ENCODE measurements at regions not wholly inside any gene's neighbourhood (a gene's known extent, or its start where the extent isn't known, plus 50 kb on each side); places are given as distances from the start of the nearest gene placed in this dataset.

DNA sequence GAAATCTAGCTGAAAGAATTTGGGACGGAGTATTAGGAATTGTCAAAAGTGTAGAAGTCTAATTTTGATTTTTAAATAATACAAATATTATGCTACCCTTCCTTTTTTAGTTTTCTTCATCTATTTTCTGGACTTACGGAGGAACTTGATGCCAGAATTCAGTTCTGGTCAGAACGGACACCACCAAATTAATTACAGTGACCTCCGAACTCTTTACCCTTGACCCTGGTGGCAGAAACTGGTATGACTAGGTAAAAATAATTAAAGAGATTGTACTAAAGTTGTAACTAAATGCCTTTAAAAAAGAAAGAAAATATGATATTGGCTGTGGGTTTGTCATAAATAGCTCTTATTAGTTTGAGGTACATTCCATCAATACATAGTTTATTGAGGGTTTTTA is 751.1 kb upstream of the MAP3K7 start:
- TF ChIP-seq CTCF (IDR thresholded peaks at IDR 0.05): no peak
- no peak for DNase-seq
- H3K27ac ChIP-seq: no peak overlapping the region
- H3K4me1 ChIP-seq: no peaks in the 10 kb centered on the region
- 93 to 96% (median 93%) methylated on average over 4 of the region's 4 CpGs for WGBS, 3 donors
- H3K27me3 ChIP-seq (ENCODE audit: insufficient read depth in 3 of 3, low read length in 2 of 3): no peaks in the 10 kb centered on the region
- H3K36me3 ChIP-seq (ENCODE audit: insufficient read depth in 1 of 2, low read depth in 1 of 2): no peaks in the 10 kb centered on the region
- ATAC-seq: no peak
- no peak overlapping the region for H3K4me3 ChIP-seq
- H3K9me3 ChIP-seq: no peaks in the 10 kb centered on the region
- intact Hi-C loops (cut with DNase I): no loop called here

DNA sequence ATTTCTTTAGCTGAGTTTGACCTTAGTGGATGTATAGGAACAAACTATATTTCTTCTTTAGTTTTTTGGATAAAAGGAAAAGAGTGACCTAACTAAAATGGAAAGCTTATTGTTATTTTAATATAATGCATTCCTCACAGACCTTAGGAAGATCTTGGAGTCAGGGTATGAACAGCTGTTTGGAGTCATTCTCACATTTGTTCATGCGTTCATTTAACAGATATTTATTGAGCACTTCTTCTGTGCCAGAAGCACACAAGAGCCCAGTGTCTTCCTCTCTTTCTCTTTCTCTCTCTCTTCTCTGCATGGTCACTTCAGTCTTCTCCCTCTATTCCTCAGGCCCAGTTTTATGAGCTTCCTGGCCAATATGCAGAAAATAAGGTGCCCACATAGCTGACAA is 744.0 kb upstream of the MAP3K7 start:
- Histone ChIP-seq H3K36me3 (ENCODE audit: insufficient read depth in 1 of 2, low read depth in 1 of 2) (no peaks in the 10 kb centered on the region), H3K27ac (no peak overlapping the region), H3K27me3 (ENCODE audit: insufficient read depth in 3 of 3, low read length in 2 of 3) (no peaks in the 10 kb centered on the region), H3K4me1 (no peaks in the 10 kb centered on the region), H3K4me3 (no peak overlapping the region), H3K9me3 (no peaks in the 10 kb centered on the region)
- intact Hi-C loops (cut with DNase I): no loop called here
- WGBS, 3 donors: 37 to 42% (median 39%) methylated on average over 1 of the region's 1 CpG
- TF ChIP-seq CTCF (IDR thresholded peaks at IDR 0.05): no peak
- DNase-seq (no peak), ATAC-seq (no peak)

DNA sequence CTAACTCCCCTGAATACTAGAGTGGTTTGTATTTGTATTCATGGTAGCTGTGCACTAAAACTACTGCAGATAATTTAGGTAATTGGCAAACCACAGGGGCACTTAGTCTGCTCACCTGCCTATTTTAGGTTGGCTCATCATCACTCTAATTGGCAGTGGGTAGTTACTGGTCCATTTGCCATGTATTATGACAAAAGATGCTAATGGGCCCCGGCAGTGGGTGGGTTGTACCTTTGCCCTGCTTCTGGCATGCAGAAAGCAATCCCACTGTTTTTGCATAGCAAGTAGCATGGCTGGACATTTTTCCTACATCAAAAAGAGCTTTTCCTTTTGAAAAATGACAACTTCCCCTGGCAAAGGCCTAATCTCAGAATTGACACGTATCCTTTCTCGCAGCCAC is 741.4 kb upstream of the MAP3K7 start:
- WGBS, 3 donors: 91 to 92% (median 91%) methylated on average over 3 of the region's 3 CpGs
- TF ChIP-seq CTCF (IDR thresholded peaks at IDR 0.05): no peak
- DNase-seq: no peak
- no peak for ATAC-seq
- intact Hi-C loops (cut with DNase I): no loop called here
- Histone ChIP-seq H3K27ac (no peak overlapping the region), H3K27me3 (ENCODE audit: insufficient read depth in 3 of 3, low read length in 2 of 3) (no peaks in the 10 kb centered on the region), H3K9me3 (no peaks in the 10 kb centered on the region), H3K4me3 (no peak overlapping the region), H3K4me1 (no peaks in the 10 kb centered on the region), H3K36me3 (ENCODE audit: insufficient read depth in 1 of 2, low read depth in 1 of 2) (no peaks in the 10 kb centered on the region)

DNA sequence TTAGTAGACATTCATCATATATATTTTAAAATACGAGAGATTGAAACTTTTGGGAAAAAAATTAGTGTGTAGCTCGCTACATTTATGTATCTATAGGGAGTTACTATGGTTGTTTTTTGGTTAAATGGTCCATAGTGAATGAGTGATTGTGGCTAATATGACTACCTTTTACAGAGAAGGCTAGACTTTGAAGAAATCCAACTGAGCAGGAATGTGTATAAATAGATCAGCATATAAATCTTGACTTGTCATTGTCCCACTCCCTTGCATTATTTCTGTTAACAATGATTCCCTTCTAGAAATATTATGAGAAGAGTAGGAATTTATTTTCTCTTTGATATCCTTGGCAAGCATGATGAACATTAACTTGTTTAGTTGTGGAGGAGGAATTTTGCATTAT is 737.8 kb upstream of the MAP3K7 start:
- no peak overlapping the region for H3K27ac ChIP-seq
- no peaks in the 10 kb centered on the region for H3K9me3 ChIP-seq
- 89 to 98% (median 96%) methylated on average over 2 of the region's 2 CpGs for WGBS, 3 donors
- DNase-seq: no peak
- H3K4me1 ChIP-seq: no peaks in the 10 kb centered on the region
- no peak overlapping the region for H3K4me3 ChIP-seq
- no peaks in the 10 kb centered on the region for H3K36me3 ChIP-seq (ENCODE audit: insufficient read depth in 1 of 2, low read depth in 1 of 2)
- ATAC-seq: no peak
- intact Hi-C loops (cut with DNase I): no loop called here
- no peaks in the 10 kb centered on the region for H3K27me3 ChIP-seq (ENCODE audit: insufficient read depth in 3 of 3, low read length in 2 of 3)
- no peak for TF ChIP-seq CTCF (IDR thresholded peaks at IDR 0.05)

DNA sequence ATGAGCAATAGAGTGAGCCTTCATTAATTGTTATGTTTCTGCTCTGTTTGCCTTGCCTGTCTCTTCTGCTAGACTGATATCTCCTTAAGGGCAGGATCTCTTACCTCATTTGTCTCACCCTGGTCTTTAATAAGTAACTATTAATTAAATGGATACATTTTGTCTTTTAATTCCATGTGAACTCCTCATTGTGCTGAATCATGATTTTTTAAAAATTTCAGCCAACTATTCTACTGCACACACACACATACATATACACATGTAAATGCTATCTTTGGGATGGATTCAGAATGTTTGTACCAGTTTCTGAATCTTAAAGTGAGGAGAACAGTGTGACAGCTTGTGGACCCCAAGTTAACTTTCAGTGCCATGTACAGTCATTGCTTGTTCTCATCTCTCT is 731.1 kb upstream of the MAP3K7 start:
- Histone ChIP-seq H3K4me3 (no peak overlapping the region), H3K4me1 (no peaks in the 10 kb centered on the region), H3K27ac (no peak overlapping the region), H3K27me3 (ENCODE audit: insufficient read depth in 3 of 3, low read length in 2 of 3) (no peaks in the 10 kb centered on the region), H3K9me3 (no peaks in the 10 kb centered on the region), H3K36me3 (ENCODE audit: insufficient read depth in 1 of 2, low read depth in 1 of 2) (no peaks in the 10 kb centered on the region)
- intact Hi-C loops (cut with DNase I): no loop called here
- ATAC-seq (no peak), DNase-seq (no peak)
- no peak for TF ChIP-seq CTCF (IDR thresholded peaks at IDR 0.05)
